ENCODE measurements at regions not wholly inside any gene's neighbourhood (a gene's known extent, or its start where the extent isn't known, plus 50 kb on each side); places are given as distances from the start of the nearest gene placed in this dataset.

- TF ChIP-seq CTCF (IDR thresholded peaks at IDR 0.05 in 4 of 5, conservative IDR thresholded peaks at IDR 0.05 in 1 of 5), result no peak
- no peak for TF ChIP-seq POLR2A (IDR thresholded peaks at IDR 0.05)
Observed at GRCh38 chr15:31238906-31239305, 87.7 kb upstream of the KLF13 start.

Measured in gastrocnemius medialis (tissue), 4 donors.